Cardiac fibroblast (primary cell): ENCODE measurements at regions not wholly inside any gene's neighbourhood (a gene's known extent, or its start where the extent isn't known, plus 50 kb on each side); places are given as distances from the start of the nearest gene placed in this dataset.
"Not testable (repeated sequence)": the region's sequence is repeated elsewhere in the genome, so short reads cannot be mapped to it uniquely, and the experiment has no call there.

ENCODE experiments used
- DNase-seq, 2 donors: peaks; one replicate each; pipeline versions ENCODE4 v3.0.0 to v3.0.0-alpha.2; 2010; ENCODE audit warnings: low read depth in 2 of 2
- H3K4me3 ChIP-seq, 2 donors: replicated peaks in 1 of 2; 1 replicate in 1 of 2; 2 replicates in 1 of 2; pipeline ENCODE4 v1.5.1; 2011; ENCODE audit warnings: low read depth in 2 of 2, low read length in 2 of 2, mild to moderate bottlenecking in 2 of 2, moderate library complexity in 1 of 2
- CTCF ChIP-seq: IDR thresholded peaks from one replicate; pipeline ENCODE4 v1.5.1; 2011; ENCODE audit warnings: low read depth, mild to moderate bottlenecking, low read length, inconsistent platforms

- DNase-seq = not testable (repeated sequence)
Measured at GRCh38 chr22:16090991-16091390, 401.2 kb downstream of the POTEH start.

GRCh38 chr22:16105121-16105520 is 415.3 kb downstream of the POTEH start:
- not testable (repeated sequence) for H3K4me3 ChIP-seq, DNase-seq

More at GRCh38 chr22:16090991-16091390, 401.2 kb downstream of the POTEH start:
- H3K4me3 ChIP-seq = not testable (repeated sequence)

- H3K4me3 ChIP-seq, DNase-seq: not testable (repeated sequence)
Measured at GRCh38 chr22:16131456-16131855, 441.6 kb downstream of the POTEH start.

- no peak for TF ChIP-seq CTCF
- DNase-seq = no peak
Measured at GRCh38 chr22:16131918-16132317, 442.1 kb downstream of the POTEH start.

GRCh38 chr22:16132598-16132997 is 442.8 kb downstream of the POTEH start:
- DNase-seq, H3K4me3 ChIP-seq: not testable (repeated sequence)

More at GRCh38 chr22:16131918-16132317, 442.1 kb downstream of the POTEH start:
- no peak overlapping the region for H3K4me3 ChIP-seq

GRCh38 chr22:16146101-16146500 is 446.5 kb downstream of the CCT8L2 start:
- not testable (repeated sequence) for DNase-seq

GRCh38 chr22:16146916-16147315 is 445.7 kb downstream of the CCT8L2 start:
- H3K4me3 ChIP-seq = not testable (repeated sequence)
- DNase-seq = peak in 1 of 2 donors; percentile 3
- peak; percentile 18 for TF ChIP-seq CTCF

More at GRCh38 chr22:16146101-16146500, 446.5 kb downstream of the CCT8L2 start:
- not testable (repeated sequence) for H3K4me3 ChIP-seq

GRCh38 chr22:16177287-16177686 is 415.3 kb downstream of the CCT8L2 start:
- not testable (repeated sequence) for H3K4me3 ChIP-seq, DNase-seq

- not testable (repeated sequence) for H3K4me3 ChIP-seq, DNase-seq
Measured at GRCh38 chr22:16183864-16184263, 408.7 kb downstream of the CCT8L2 start.
